GM18507 (cell line): ENCODE measurements at regions not wholly inside any gene's neighbourhood (a gene's known extent, or its start where the extent isn't known, plus 50 kb on each side); places are given as distances from the start of the nearest gene placed in this dataset.
"Not testable (repeated sequence)": the region's sequence is repeated elsewhere in the genome, so short reads cannot be mapped to it uniquely, and the experiment has no call there.

Experiments
- DNase-seq: peaks from one replicate; pipeline ENCODE4 v3.0.0; 2011; ENCODE audit warnings: low read depth; ENCODE audit not compliant: insufficient read length; ENCODE audit errors: extremely low spot score
- FAIRE-seq: peaks from 2 replicates; lab custom pipeline; 2011; peaks lifted over from hg19 to GRCh38; lab: Jason Lieb, UNC

GRCh38 chr2:56015711-56016115 is 92.1 kb upstream of the EFEMP1 start:
- DNase-seq, result no peak
- no peak for FAIRE-seq

GRCh38 chr2:56017784-56018183 is 94.2 kb upstream of the EFEMP1 start:
- no peak for DNase-seq
- FAIRE-seq, result no peak

GRCh38 chr2:56018267-56018666 is 94.7 kb upstream of the EFEMP1 start:
- DNase-seq (no peak), FAIRE-seq (no peak)

GRCh38 chr2:56021136-56021474 is 97.5 kb upstream of the EFEMP1 start:
- FAIRE-seq, result no peak
- DNase-seq, result no peak

- DNase-seq (no peak), FAIRE-seq (no peak)
Measured at GRCh38 chr2:56021579-56021978, 98.0 kb upstream of the EFEMP1 start.

- no peak for FAIRE-seq
Measured at GRCh38 chr2:56025469-56026193, 102.0 kb upstream of the EFEMP1 start.

GRCh38 chr2:56026828-56027227 is 103.2 kb upstream of the EFEMP1 start:
- DNase-seq, result no peak
- FAIRE-seq, result no peak

More at GRCh38 chr2:56025469-56026193, 102.0 kb upstream of the EFEMP1 start:
- DNase-seq, result no peak

GRCh38 chr2:56030062-56030461 is 106.5 kb upstream of the EFEMP1 start:
- FAIRE-seq (no peak), DNase-seq (no peak)

- FAIRE-seq (no peak), DNase-seq (no peak)
Measured at GRCh38 chr2:56030901-56031300, 107.3 kb upstream of the EFEMP1 start.

GRCh38 chr2:56034258-56034657 is 110.7 kb upstream of the EFEMP1 start:
- DNase-seq, result no peak
- FAIRE-seq, result no peak

- no peak for DNase-seq
- FAIRE-seq, result no peak
Measured at GRCh38 chr2:56040189-56040588, 116.6 kb upstream of the EFEMP1 start.

- no peak for FAIRE-seq
Measured at GRCh38 chr2:56040834-56041233, 117.3 kb upstream of the EFEMP1 start.

GRCh38 chr2:56047136-56047535 is 123.6 kb upstream of the EFEMP1 start:
- no peak for FAIRE-seq
- no peak for DNase-seq

More at GRCh38 chr2:56040834-56041233, 117.3 kb upstream of the EFEMP1 start:
- DNase-seq, result no peak

GRCh38 chr2:56049233-56049845 is 125.8 kb upstream of the EFEMP1 start:
- no peak for DNase-seq
- no peak for FAIRE-seq

GRCh38 chr2:56053679-56054078 is 130.1 kb upstream of the EFEMP1 start:
- no peak for FAIRE-seq
- DNase-seq, result no peak

- FAIRE-seq (no peak), DNase-seq (no peak)
Measured at GRCh38 chr2:56055405-56055804, 128.4 kb upstream of the CCDC85A start.

- not testable (repeated sequence) for DNase-seq, FAIRE-seq
Measured at GRCh38 chr2:56061327-56061726, 122.5 kb upstream of the CCDC85A start.

- DNase-seq, result no peak
- FAIRE-seq, result no peak
Measured at GRCh38 chr2:56068746-56069145, 115.0 kb upstream of the CCDC85A start.

GRCh38 chr2:56077359-56077915 is 106.4 kb upstream of the CCDC85A start:
- DNase-seq (no peak), FAIRE-seq (no peak)

GRCh38 chr2:56082665-56083064 is 101.1 kb upstream of the CCDC85A start:
- FAIRE-seq (no peak), DNase-seq (no peak)
